CD14-positive monocyte (primary cell): ENCODE measurements at regions not wholly inside any gene's neighbourhood (a gene's known extent, or its start where the extent isn't known, plus 50 kb on each side); places are given as distances from the start of the nearest gene placed in this dataset.

ENCODE experiments used
- DNase-seq, 3 donors: peaks; one replicate each; pipeline ENCODE4 v3.0.0-alpha.2; 2011 to 2022
- H2AFZ ChIP-seq: 2 replicates; pipeline ENCODE4 v1.6.0; 2012; ENCODE audit warnings: mild to moderate bottlenecking, low read depth, low read length, inconsistent platforms; ENCODE audit not compliant: insufficient read depth, poor library complexity, severe bottlenecking
- H3K27ac ChIP-seq, 2 donors: 1 replicate in 1 of 2; 2 replicates in 1 of 2; pipeline ENCODE4 v1.5.1; 2012 to 2013; ENCODE audit warnings: low read length in 2 of 2, control low read depth in 1 of 2, inconsistent platforms in 1 of 2, low read depth in 1 of 2, mild to moderate bottlenecking in 1 of 2
- H3K27me3 ChIP-seq, 2 donors: one replicate each; pipeline versions ENCODE4 v1.6.0 to v1.6.1; 2011 to 2013; ENCODE audit warnings: low read length in 2 of 2; ENCODE audit not compliant: control insufficient read depth in 2 of 2, insufficient read depth in 2 of 2
- H3K36me3 ChIP-seq, 2 donors: replicated peaks in 1 of 2; 1 replicate in 1 of 2; 2 replicates in 1 of 2; pipeline versions ENCODE4 v1.5.1 to v1.6.1; 2012 to 2013; ENCODE audit warnings: low read length in 2 of 2, control low read depth in 1 of 2, inconsistent platforms in 1 of 2, mild to moderate bottlenecking in 1 of 2; ENCODE audit not compliant: insufficient read depth in 2 of 2, control insufficient read depth in 1 of 2
- H3K4me1 ChIP-seq, 2 donors: 1 replicate in 1 of 2; 2 replicates in 1 of 2; pipeline versions ENCODE4 v1.5.1 to v1.6.1; 2012 to 2013; ENCODE audit warnings: low read length in 2 of 2, control low read depth in 1 of 2, inconsistent platforms in 1 of 2, mild to moderate bottlenecking in 1 of 2, moderate library complexity in 1 of 2; ENCODE audit not compliant: insufficient read depth in 2 of 2, control insufficient read depth in 1 of 2
- H3K4me2 ChIP-seq: replicated peaks from 2 replicates; pipeline ENCODE3; 2012; ENCODE audit warnings: low read length, moderate library complexity, mild to moderate bottlenecking; ENCODE audit not compliant: poor library complexity, severe bottlenecking; ENCODE audit errors: extremely low read depth
- H3K4me3 ChIP-seq, 3 experiments: fragments of 200-600 bp in 1 of 3; sonication (generic) in 1 of 3; replicated peaks in 1 of 3; 1 replicate in 2 of 3; 2 replicates in 1 of 3; pipeline ENCODE4 v1.5.1; 2011 to 2013; ENCODE audit warnings: low read length in 3 of 3, mild to moderate bottlenecking in 3 of 3, control low read depth in 2 of 3, low read depth in 2 of 3, inconsistent platforms in 1 of 3, moderate library complexity in 1 of 3
- H3K79me2 ChIP-seq: 2 replicates; pipeline ENCODE4 v1.6.0; 2012; ENCODE audit warnings: mild to moderate bottlenecking, control low read depth, inconsistent platforms, low read length, moderate library complexity; ENCODE audit not compliant: insufficient read depth
- H3K9ac ChIP-seq: 2 replicates; pipeline ENCODE4 v1.6.0; 2017; ENCODE audit warnings: low read length, mild to moderate bottlenecking; ENCODE audit not compliant: insufficient read depth, poor library complexity, severe bottlenecking
- H3K9me3 ChIP-seq, 2 donors: replicated peaks in 1 of 2; 1 replicate in 1 of 2; 2 replicates in 1 of 2; pipeline versions ENCODE4 v1.5.1 to v1.6.1; 2012 to 2013; ENCODE audit warnings: low read length in 2 of 2, control low read depth in 1 of 2; ENCODE audit not compliant: control insufficient read depth in 1 of 2, insufficient read depth in 1 of 2
- H4K20me1 ChIP-seq: 2 replicates; pipeline ENCODE4 v1.6.0; 2012; ENCODE audit warnings: mild to moderate bottlenecking, low read length, control low read depth, moderate library complexity; ENCODE audit not compliant: insufficient read depth
- H3K27ac Mint-ChIP-seq, 7 donors: one replicate each; pipeline ENCODE4 v1.8.0; 2020; ENCODE audit warnings: mild to moderate bottlenecking in 7 of 7, mixed read lengths in 7 of 7, moderate library complexity in 6 of 7, inconsistent platforms in 2 of 7
- H3K27me3 Mint-ChIP-seq, 3 donors: one replicate each; pipeline ENCODE4 v1.8.0; 2021 to 2022; ENCODE audit warnings: low read depth in 3 of 3, mild to moderate bottlenecking in 3 of 3, mixed read lengths in 3 of 3, moderate library complexity in 3 of 3, inconsistent platforms in 1 of 3
- H3K36me3 Mint-ChIP-seq, 2 donors: one replicate each; pipeline ENCODE4 v1.8.0; 2020; ENCODE audit warnings: mixed read lengths in 2 of 2, inconsistent platforms in 1 of 2, mild to moderate bottlenecking in 1 of 2
- H3K4me1 Mint-ChIP-seq: one replicate; pipeline ENCODE4 v1.8.0; 2020; ENCODE audit warnings: mild to moderate bottlenecking, mixed read lengths
- H3K4me3 Mint-ChIP-seq, 2 donors: one replicate each; pipeline ENCODE4 v1.8.0; 2020; ENCODE audit warnings: mild to moderate bottlenecking in 2 of 2, mixed read lengths in 2 of 2, moderate library complexity in 1 of 2
- H3K9me3 Mint-ChIP-seq, 7 donors: one replicate each; pipeline ENCODE4 v1.8.0; 2020 to 2022; ENCODE audit warnings: mixed read lengths in 7 of 7, mild to moderate bottlenecking in 6 of 7, moderate library complexity in 6 of 7, inconsistent platforms in 2 of 7
- WGBS: methylation state at CpG from one replicate; pipeline ENCODE4 v1.1.5; 2013; ENCODE audit warnings: missing lambda C conversion rate; ENCODE audit not compliant: insufficient coverage; 5-methylcytosine and 5-hydroxymethylcytosine counted together
- intact Hi-C, 2 donors: fragments of 100-400 bp; cut with micrococcal nuclease; formaldehyde crosslinking; loops; one replicate each; pipeline versions ENCODE4 v1.15.0 to v1.15.1; 2023
- TF ChIP-seq, protein P1 (sequence below): fragments of 200-600 bp; IDR thresholded peaks from one replicate; pipeline ENCODE4 v1.8.0; 2022; ENCODE audit warnings: antibody characterized with exemption, mild to moderate bottlenecking

DNA sequence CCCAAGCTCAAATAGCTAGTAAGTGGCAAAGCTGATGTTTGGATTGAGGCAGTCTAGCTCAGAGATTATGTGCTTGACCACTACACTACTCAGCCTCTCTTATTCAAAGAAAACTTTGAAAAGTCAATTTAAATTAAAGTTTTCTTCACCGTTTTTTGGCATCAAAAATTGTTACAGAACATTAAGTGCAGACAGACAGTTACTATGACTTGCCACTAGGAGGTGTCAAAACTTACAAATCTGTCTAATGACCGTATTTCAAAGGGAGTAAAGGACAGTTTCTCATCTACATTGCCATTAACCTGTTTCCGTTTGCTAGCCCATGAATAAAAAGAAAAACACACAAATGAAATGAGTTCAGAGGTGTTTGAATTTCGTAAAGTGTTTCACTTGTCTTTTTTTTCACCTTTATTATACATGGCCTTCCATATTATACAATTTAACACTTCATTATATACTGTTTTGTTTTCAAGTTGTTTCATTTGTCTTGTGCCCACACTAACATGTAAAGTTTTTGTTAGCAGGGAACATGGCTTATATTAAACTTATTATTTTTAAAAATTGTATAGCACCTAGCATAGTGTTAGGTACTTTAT is 57.4 kb upstream of the MTF2 start:
- Mint-ChIP-seq H3K4me1 (peaks cover 4% of the 10 kb centered on the region), H3K27ac (no peak overlapping the region), H3K9me3 (no peaks in the 10 kb centered on the region), H3K27me3 (peaks cover 2% of the 10 kb centered on the region in 3 donors), H3K36me3 (no peaks in the 10 kb centered on the region), H3K4me3 (no peak overlapping the region)
- DNase-seq, result peak; percentile 12 to 58 (median 47)
- H3K4me2 ChIP-seq, result no peak overlapping the region
- no peaks in the 10 kb centered on the region for H3K9me3 ChIP-seq
- H4K20me1 ChIP-seq, result no peaks in the 10 kb centered on the region
- H3K9ac ChIP-seq, result no peak overlapping the region
- intact Hi-C loops, result no loop called here
- no CpG with 5 or more reads among the region's 4 CpGs for WGBS
- no peaks in the 10 kb centered on the region for H3K27me3 ChIP-seq
- no peak overlapping the region for H2AFZ ChIP-seq
- no peaks in the 10 kb centered on the region for H3K36me3 ChIP-seq
- H3K4me3 ChIP-seq, result no peak overlapping the region
- TF ChIP-seq, protein P1, sequence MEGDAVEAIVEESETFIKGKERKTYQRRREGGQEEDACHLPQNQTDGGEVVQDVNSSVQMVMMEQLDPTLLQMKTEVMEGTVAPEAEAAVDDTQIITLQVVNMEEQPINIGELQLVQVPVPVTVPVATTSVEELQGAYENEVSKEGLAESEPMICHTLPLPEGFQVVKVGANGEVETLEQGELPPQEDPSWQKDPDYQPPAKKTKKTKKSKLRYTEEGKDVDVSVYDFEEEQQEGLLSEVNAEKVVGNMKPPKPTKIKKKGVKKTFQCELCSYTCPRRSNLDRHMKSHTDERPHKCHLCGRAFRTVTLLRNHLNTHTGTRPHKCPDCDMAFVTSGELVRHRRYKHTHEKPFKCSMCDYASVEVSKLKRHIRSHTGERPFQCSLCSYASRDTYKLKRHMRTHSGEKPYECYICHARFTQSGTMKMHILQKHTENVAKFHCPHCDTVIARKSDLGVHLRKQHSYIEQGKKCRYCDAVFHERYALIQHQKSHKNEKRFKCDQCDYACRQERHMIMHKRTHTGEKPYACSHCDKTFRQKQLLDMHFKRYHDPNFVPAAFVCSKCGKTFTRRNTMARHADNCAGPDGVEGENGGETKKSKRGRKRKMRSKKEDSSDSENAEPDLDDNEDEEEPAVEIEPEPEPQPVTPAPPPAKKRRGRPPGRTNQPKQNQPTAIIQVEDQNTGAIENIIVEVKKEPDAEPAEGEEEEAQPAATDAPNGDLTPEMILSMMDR, result peak; percentile 89
- H3K27ac ChIP-seq, result no peak overlapping the region
- H3K79me2 ChIP-seq, result no peaks in the 10 kb centered on the region
- no peaks in the 10 kb centered on the region for H3K4me1 ChIP-seq

DNA sequence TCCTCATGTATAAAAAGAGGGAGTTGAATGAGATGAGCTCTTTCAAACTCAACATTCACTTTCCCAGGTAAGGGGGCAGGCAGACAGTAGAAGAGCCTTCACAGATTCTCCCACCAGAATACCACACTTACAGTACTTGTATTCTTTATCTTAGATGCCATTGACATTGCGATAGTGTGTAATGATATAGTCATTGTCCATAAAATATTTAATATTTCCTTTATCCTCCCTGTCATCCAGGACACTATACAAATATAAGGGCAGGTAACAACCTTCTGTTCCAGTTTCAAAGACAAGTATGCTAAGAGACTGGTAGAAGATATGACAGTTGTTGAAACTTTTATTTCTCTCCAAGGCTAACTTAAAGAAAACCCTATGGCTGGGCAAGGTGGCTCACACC is 56.5 kb upstream of the MTF2 start:
- no peaks in the 10 kb centered on the region for H4K20me1 ChIP-seq
- DNase-seq, result no peak
- H2AFZ ChIP-seq, result no peak overlapping the region
- H3K27me3 ChIP-seq, result no peaks in the 10 kb centered on the region
- H3K27me3 Mint-ChIP-seq, result peaks cover under 1 to 2% (median 2%) of the 10 kb centered on the region in 3 donors
- H3K4me3 ChIP-seq, result no peak overlapping the region
- no peaks in the 10 kb centered on the region for H3K9me3 Mint-ChIP-seq
- H3K9me3 ChIP-seq, result no peaks in the 10 kb centered on the region
- peaks cover 4% of the 10 kb centered on the region for H3K4me1 Mint-ChIP-seq
- H3K4me1 ChIP-seq, result no peaks in the 10 kb centered on the region
- H3K4me3 Mint-ChIP-seq, result no peak overlapping the region
- intact Hi-C loops, result no loop called here
- H3K9ac ChIP-seq, result no peak overlapping the region
- H3K36me3 ChIP-seq, result no peaks in the 10 kb centered on the region
- H3K27ac Mint-ChIP-seq, result no peak overlapping the region
- WGBS, result no CpG with 5 or more reads among the region's 1 CpG
- no peak overlapping the region for H3K27ac ChIP-seq
- no peaks in the 10 kb centered on the region for H3K79me2 ChIP-seq
- H3K4me2 ChIP-seq, result no peak overlapping the region
- no peaks in the 10 kb centered on the region for H3K36me3 Mint-ChIP-seq
- TF ChIP-seq, protein P1, result no peak
